Endodermal cell (in vitro differentiated cells): ENCODE measurements at regions not wholly inside any gene's neighbourhood (a gene's known extent, or its start where the extent isn't known, plus 50 kb on each side); places are given as distances from the start of the nearest gene placed in this dataset.

Experiments
- DNase-seq: peaks from one replicate; pipeline ENCODE4 v3.0.0-alpha.2; 2017
- H3K27ac ChIP-seq: 2 replicates; pipeline ENCODE4 v1.5.1; 2013; ENCODE audit warnings: mild to moderate bottlenecking, low read depth, low read length, moderate library complexity
- H3K27me3 ChIP-seq: 2 replicates; pipeline ENCODE4 v1.6.1; 2013; ENCODE audit warnings: mild to moderate bottlenecking, low read length, moderate library complexity; ENCODE audit not compliant: insufficient read depth, control insufficient read depth, poor library complexity, severe bottlenecking
- H3K36me3 ChIP-seq: 2 replicates; pipeline ENCODE4 v1.7.0; 2013; ENCODE audit warnings: mild to moderate bottlenecking, low read length, moderate library complexity; ENCODE audit not compliant: control insufficient read depth, insufficient read depth
- H3K4me1 ChIP-seq: one replicate; pipeline ENCODE4 v1.7.0; 2013; ENCODE audit warnings: low read length; ENCODE audit not compliant: control insufficient read depth, insufficient read depth
- H3K4me3 ChIP-seq: 2 replicates; pipeline ENCODE4 v1.5.1; 2013; ENCODE audit warnings: mild to moderate bottlenecking, low read length, moderate library complexity
- H3K9ac ChIP-seq: 2 replicates; pipeline ENCODE4 v1.6.1; 2013; ENCODE audit warnings: mild to moderate bottlenecking, low read length, moderate library complexity; ENCODE audit not compliant: poor library complexity, severe bottlenecking; ENCODE audit errors: extremely low read depth
- H3K9me3 ChIP-seq: 2 replicates; pipeline ENCODE4 v1.6.1; 2013; ENCODE audit warnings: mild to moderate bottlenecking, low read length, moderate library complexity; ENCODE audit not compliant: control insufficient read depth
- H3K27ac Mint-ChIP-seq: 2 replicates; pipeline ENCODE4 v1.8.0; 2020; ENCODE audit warnings: mixed read lengths
- H3K27me3 Mint-ChIP-seq: 2 replicates; pipeline ENCODE4 v1.8.0; 2021; ENCODE audit warnings: mild to moderate bottlenecking, mixed read lengths; ENCODE audit not compliant: insufficient read depth
- H3K36me3 Mint-ChIP-seq: 2 replicates; pipeline ENCODE4 v1.8.0; 2020; ENCODE audit warnings: low read depth, mixed read lengths
- H3K4me1 Mint-ChIP-seq: 2 replicates; pipeline ENCODE4 v1.8.0; 2020; ENCODE audit warnings: mixed read lengths
- H3K4me3 Mint-ChIP-seq: 2 replicates; pipeline ENCODE4 v1.8.0; 2020; ENCODE audit warnings: mild to moderate bottlenecking, moderate library complexity, mixed read lengths
- H3K9me3 Mint-ChIP-seq: 2 replicates; pipeline ENCODE4 v1.8.0; 2020; ENCODE audit warnings: mild to moderate bottlenecking, mixed read lengths
- CTCF ChIP-seq: fragments of 200-600 bp; sonication (generic); conservative IDR thresholded peaks from 2 replicates; pipeline ENCODE4 v1.5.0; 2021; ENCODE audit warnings: antibody characterized with exemption, mild to moderate bottlenecking
- WGBS, 2 experiments: methylation state at CpG; one replicate each; pipeline versions ENCODE4 v1.1.5 to v1.1.7; 2013; ENCODE audit warnings: missing lambda C conversion rate in 2 of 2, mixed read lengths in 1 of 2; ENCODE audit not compliant: insufficient coverage in 1 of 2, insufficient read length in 1 of 2; 5-methylcytosine and 5-hydroxymethylcytosine counted together

- no peak overlapping the region for H3K27ac Mint-ChIP-seq
- no peak for TF ChIP-seq CTCF
- Histone ChIP-seq H3K27me3 (peaks cover 11% of the 10 kb centered on the region), H3K9ac (no peak overlapping the region), H3K27ac (no peak overlapping the region), H3K36me3 (no peaks in the 10 kb centered on the region), H3K9me3 (no peaks in the 10 kb centered on the region), H3K4me3 (no peak overlapping the region), H3K4me1 (no peaks in the 10 kb centered on the region)
- no peaks in the 10 kb centered on the region for H3K36me3 Mint-ChIP-seq
- H3K4me1 Mint-ChIP-seq = peaks cover 14% of the 10 kb centered on the region
- 85 to 89% methylated on average over 3 of the region's 3 CpGs for WGBS, 2 experiments
- no peak overlapping the region for H3K4me3 Mint-ChIP-seq
- H3K27me3 Mint-ChIP-seq = peaks cover 75% of the 10 kb centered on the region
- H3K9me3 Mint-ChIP-seq = no peaks in the 10 kb centered on the region
- no peak for DNase-seq
These were observed 213.6 kb upstream of the DTNBP1 start for GRCh38 chr6:15876406-15876805.

GRCh38 chr6:15875797-15876196 lies 213.0 kb upstream of the DTNBP1 start:
- Mint-ChIP-seq H3K9me3 (no peaks in the 10 kb centered on the region), H3K4me1 (peaks cover 14% of the 10 kb centered on the region), H3K27ac (no peak overlapping the region), H3K27me3 (peaks cover 75% of the 10 kb centered on the region), H3K4me3 (no peak overlapping the region), H3K36me3 (no peaks in the 10 kb centered on the region)
- TF ChIP-seq CTCF = no peak
- H3K9ac ChIP-seq = no peak overlapping the region
- no peak for DNase-seq
- H3K4me1 ChIP-seq = no peaks in the 10 kb centered on the region
- no peak overlapping the region for H3K4me3 ChIP-seq
- WGBS, 2 experiments = 91% methylated on average over 1 of the region's 1 CpG; no CpG with 5 or more reads in 1 of the 2 experiments
- H3K9me3 ChIP-seq = no peaks in the 10 kb centered on the region
- H3K36me3 ChIP-seq = no peaks in the 10 kb centered on the region
- H3K27me3 ChIP-seq = peaks cover 11% of the 10 kb centered on the region
- no peak overlapping the region for H3K27ac ChIP-seq

- H3K4me3 Mint-ChIP-seq = no peak overlapping the region
- Histone ChIP-seq H3K9me3 (no peaks in the 10 kb centered on the region), H3K4me1 (no peaks in the 10 kb centered on the region), H3K9ac (no peak overlapping the region), H3K27me3 (peaks cover 11% of the 10 kb centered on the region), H3K36me3 (no peaks in the 10 kb centered on the region), H3K4me3 (no peak overlapping the region), H3K27ac (no peak overlapping the region)
- H3K9me3 Mint-ChIP-seq = no peaks in the 10 kb centered on the region
- H3K36me3 Mint-ChIP-seq = no peaks in the 10 kb centered on the region
- peaks cover 15% of the 10 kb centered on the region for H3K4me1 Mint-ChIP-seq
- WGBS, 2 experiments = 80 to 100% methylated on average over 1 to 3 of the region's 3 CpGs
- H3K27me3 Mint-ChIP-seq = peaks cover 70% of the 10 kb centered on the region
- no peak overlapping the region for H3K27ac Mint-ChIP-seq
- no peak for TF ChIP-seq CTCF
- DNase-seq = no peak
These were observed 212.0 kb upstream of the DTNBP1 start for GRCh38 chr6:15874821-15875220.
